H1 (cell line): ENCODE measurements at regions not wholly inside any gene's neighbourhood (a gene's known extent, or its start where the extent isn't known, plus 50 kb on each side); places are given as distances from the start of the nearest gene placed in this dataset.

ENCODE experiments used
- CTCF ChIA-PET: fragments of 300-600 bp; sonication (Branson Sonifier 250); formaldehyde crosslinking; loops from one replicate; lab custom pipeline; 2021; ENCODE audit not compliant: partially characterized antibody; lab: Charles Lee
- POLR2A ChIA-PET: fragments of 300-600 bp; sonication (Branson Sonifier 250); formaldehyde crosslinking; loops from one replicate; lab custom pipeline; 2021; ENCODE audit warnings: inconsistent platforms; ENCODE audit not compliant: partially characterized antibody; lab: Charles Lee
- DNase-seq, 2 experiments: peaks; one replicate each; pipeline versions ENCODE4 v3.0.0 to v3.0.0-alpha.2; 2010 to 2022; ENCODE audit warnings: low spot score in 2 of 2, low read depth in 1 of 2, mixed read lengths in 1 of 2
- FAIRE-seq: peaks from 2 replicates; lab custom pipeline; 2011; peaks lifted over from hg19 to GRCh38; lab: Jason Lieb, UNC
- H2AFZ ChIP-seq: 2 replicates; pipeline ENCODE4 v1.8.1; 2012; ENCODE audit warnings: low read length, inconsistent platforms
- H2AK5ac ChIP-seq: 2 replicates; pipeline ENCODE4 v1.6.1; 2013; ENCODE audit warnings: low read depth, low read length
- H2BK120ac ChIP-seq: replicated peaks from 2 replicates; pipeline ENCODE3; 2013; ENCODE audit warnings: low read depth, low read length, inconsistent platforms
- H2BK12ac ChIP-seq: 2 replicates; pipeline ENCODE4 v1.6.1; 2013; ENCODE audit warnings: low read depth, low read length
- H2BK15ac ChIP-seq: 2 replicates; pipeline ENCODE4 v1.6.1; 2013; ENCODE audit warnings: low read length
- H2BK20ac ChIP-seq: 2 replicates; pipeline ENCODE4 v1.6.1; 2013; ENCODE audit warnings: low read length
- H2BK5ac ChIP-seq: 2 replicates; pipeline ENCODE4 v1.6.1; 2013; ENCODE audit warnings: low read depth, low read length
- H3K14ac ChIP-seq: 2 replicates; pipeline ENCODE4 v1.6.1; 2013; ENCODE audit warnings: inconsistent platforms; ENCODE audit not compliant: insufficient read length
- H3K18ac ChIP-seq: 2 replicates; pipeline ENCODE4 v1.6.1; 2013; ENCODE audit warnings: low read length; ENCODE audit errors: extremely low read depth
- H3K23ac ChIP-seq: 2 replicates; pipeline ENCODE4 v1.6.1; 2013; ENCODE audit warnings: inconsistent platforms; ENCODE audit not compliant: insufficient read length
- H3K23me2 ChIP-seq: 2 replicates; pipeline ENCODE4 v1.6.1; 2013; ENCODE audit warnings: low read depth, low read length
- H3K27ac ChIP-seq: 2 replicates; pipeline ENCODE4 v1.6.1; 2011; ENCODE audit warnings: low read depth, low read length, inconsistent platforms
- H3K27me3 ChIP-seq, 4 experiments: replicated peaks in 1 of 4; 1 replicate in 1 of 4; 2 replicates in 3 of 4; pipeline versions ENCODE4 v1.6.1 to v1.8.1; 2011 to 2013; ENCODE audit warnings: low read length in 3 of 4, mild to moderate bottlenecking in 3 of 4, inconsistent platforms in 2 of 4, mixed read lengths in 2 of 4, moderate library complexity in 1 of 4; ENCODE audit not compliant: control insufficient read depth in 3 of 4, insufficient read depth in 3 of 4; ENCODE audit errors: extremely low read depth in 1 of 4
- H3K36me3 ChIP-seq, 4 experiments: 2 replicates each; pipeline versions ENCODE4 v1.6.1 to v1.8.1; 2011 to 2013; ENCODE audit warnings: mild to moderate bottlenecking in 4 of 4, low read length in 3 of 4, moderate library complexity in 2 of 4, control low read depth in 1 of 4, inconsistent platforms in 1 of 4; ENCODE audit not compliant: insufficient read depth in 4 of 4, control insufficient read depth in 2 of 4
- H3K4ac ChIP-seq: replicated peaks from 2 replicates; pipeline ENCODE3; 2013; ENCODE audit warnings: low read length, low read depth, mixed read lengths, inconsistent platforms; ENCODE audit not compliant: insufficient read length
- H3K4me1 ChIP-seq, 4 experiments: replicated peaks in 1 of 4; 1 replicate in 1 of 4; 2 replicates in 3 of 4; pipeline versions ENCODE4 v1.6.1 to v1.8.1; 2011 to 2013; ENCODE audit warnings: low read length in 3 of 4, inconsistent platforms in 2 of 4, mixed read lengths in 1 of 4; ENCODE audit not compliant: insufficient read depth in 4 of 4, control insufficient read depth in 3 of 4
- H3K4me2 ChIP-seq, 2 experiments: 2 replicates each; pipeline versions ENCODE4 v1.6.1 to v1.8.1; 2011 to 2013; ENCODE audit warnings: low read depth in 2 of 2, low read length in 2 of 2, control low read depth in 1 of 2, inconsistent platforms in 1 of 2, mild to moderate bottlenecking in 1 of 2; ENCODE audit not compliant: insufficient read depth in 1 of 2
- H3K4me3 ChIP-seq, 4 experiments: fragments of 200-600, 300-600 bp in 1 of 4; sonication (generic), shearing (Covaris generic), sonication (Bioruptor Twin) in 1 of 4; 2 replicates each; pipeline versions ENCODE4 v1.5.1 to v1.8.1; 2011 to 2016; ENCODE audit warnings: low read length in 4 of 4, low read depth in 3 of 4, control low read depth in 2 of 4, inconsistent platforms in 2 of 4, mild to moderate bottlenecking in 2 of 4, mixed read lengths in 1 of 4, moderate library complexity in 1 of 4; ENCODE audit not compliant: insufficient read depth in 2 of 4; ENCODE audit errors: extremely low read depth in 1 of 4
- H3K56ac ChIP-seq: replicated peaks from 2 replicates; pipeline ENCODE3; 2013; ENCODE audit warnings: low read depth, mild to moderate bottlenecking, mixed read lengths, low read length, inconsistent platforms; ENCODE audit not compliant: insufficient read length
- H3K79me1 ChIP-seq: 2 replicates; pipeline ENCODE4 v1.6.1; 2013; ENCODE audit warnings: low read depth, low read length, control low read depth
- H3K79me2 ChIP-seq, 2 experiments: 2 replicates each; pipeline versions ENCODE4 v1.6.1 to v1.8.1; 2012 to 2013; ENCODE audit warnings: low read length in 2 of 2, mild to moderate bottlenecking in 2 of 2, inconsistent platforms in 1 of 2; ENCODE audit not compliant: insufficient read depth in 2 of 2, control insufficient read depth in 1 of 2
- H3K9ac ChIP-seq, 4 experiments: replicated peaks in 1 of 4; 1 replicate in 1 of 4; 2 replicates in 3 of 4; pipeline versions ENCODE4 v1.6.1 to v1.8.1; 2011 to 2013; ENCODE audit warnings: low read depth in 3 of 4, low read length in 3 of 4, control low read depth in 2 of 4, mild to moderate bottlenecking in 2 of 4, moderate library complexity in 2 of 4, inconsistent platforms in 1 of 4; ENCODE audit errors: extremely low read depth in 1 of 4
- H3K9me3 ChIP-seq, 2 experiments: 2 replicates each; pipeline versions ENCODE4 v1.6.1 to v1.8.1; 2012 to 2013; ENCODE audit warnings: mild to moderate bottlenecking in 2 of 2, moderate library complexity in 2 of 2, control low read depth in 1 of 2, inconsistent platforms in 1 of 2, low read depth in 1 of 2, low read length in 1 of 2, mixed read lengths in 1 of 2; ENCODE audit not compliant: insufficient read depth in 2 of 2
- H4K20me1 ChIP-seq, 2 experiments: replicated peaks in 1 of 2; 2 replicates each; pipeline versions ENCODE3 to v1.8.1; 2011 to 2013; ENCODE audit warnings: inconsistent platforms in 2 of 2, low read length in 2 of 2, mild to moderate bottlenecking in 1 of 2; ENCODE audit not compliant: insufficient read depth in 2 of 2, control insufficient read depth in 1 of 2
- H4K5ac ChIP-seq: 2 replicates; pipeline ENCODE4 v1.6.1; 2013; ENCODE audit warnings: low read length, low read depth, mixed read lengths, inconsistent platforms; ENCODE audit not compliant: insufficient read length
- H4K8ac ChIP-seq: 2 replicates; pipeline ENCODE4 v1.8.0; 2013; ENCODE audit warnings: mild to moderate bottlenecking, moderate library complexity, low read length, inconsistent platforms; ENCODE audit not compliant: insufficient read depth; ENCODE audit errors: extremely low read depth
- H4K91ac ChIP-seq: replicated peaks from 2 replicates; pipeline ENCODE3; 2013; ENCODE audit warnings: low read length, mixed read lengths, inconsistent platforms; ENCODE audit not compliant: insufficient read length
- ASH2L ChIP-seq: fragments of 200-600, 300-600 bp; sonication (generic); IDR thresholded peaks from one replicate; pipeline ENCODE4 v1.7.1; 2017; ENCODE audit warnings: low read length
- CTCF ChIP-seq, 3 experiments: IDR thresholded peaks; 1 replicate in 2 of 3; 2 replicates in 1 of 3; pipeline versions ENCODE4 v1.5.1 to v1.6.1; 2011; ENCODE audit warnings: low read length in 3 of 3, mild to moderate bottlenecking in 3 of 3, inconsistent platforms in 2 of 3, low read depth in 1 of 3, moderate library complexity in 1 of 3; ENCODE audit not compliant: insufficient read depth in 1 of 3; ENCODE audit errors: control extremely low read depth in 1 of 3
- POU5F1 ChIP-seq: IDR thresholded peaks from 2 replicates; pipeline ENCODE4 v1.6.1; 2011; ENCODE audit warnings: low read depth, mild to moderate bottlenecking, low read length, moderate library complexity
- TAF7 ChIP-seq: optimal IDR thresholded peaks from 2 replicates; pipeline ENCODE3; 2011; ENCODE audit warnings: low read depth, mild to moderate bottlenecking, inconsistent platforms, low read length, moderate library complexity, borderline replicate concordance

- Histone ChIP-seq H3K79me1 (no peaks in the 10 kb centered on the region), H3K4ac (no peak overlapping the region), H3K23me2 (no peaks in the 10 kb centered on the region), H3K9ac (no peak overlapping the region)
- POLR2A ChIA-PET: no interaction called here
- no peak for TF ChIP-seq ASH2L
- no peak for TF ChIP-seq TAF7
- no peak for TF ChIP-seq CTCF (IDR thresholded peaks at IDR 0.05; ENCODE audit: control extremely low read depth in 1 of 3, insufficient read depth in 1 of 3, low read depth in 1 of 3, low read length in 3 of 3)
- no peak for TF ChIP-seq POU5F1
- TF ChIP-seq, all 59 proteins: peak for 0
- DNase-seq: no peak
- no peaks in the 10 kb centered on the region for H3K36me3 ChIP-seq
- H2BK12ac ChIP-seq: no peak overlapping the region
- H4K20me1 ChIP-seq: no peaks in the 10 kb centered on the region
- no peak overlapping the region for H4K5ac ChIP-seq
- no peak overlapping the region for H2BK5ac ChIP-seq
- H2BK15ac ChIP-seq: no peak overlapping the region
- no peak overlapping the region for H3K56ac ChIP-seq
- no peak overlapping the region for H3K23ac ChIP-seq
- H2AK5ac ChIP-seq: no peak overlapping the region
- no peaks in the 10 kb centered on the region for H3K27me3 ChIP-seq
- no peak overlapping the region for H4K91ac ChIP-seq
- peaks cover 0 to 4% (median 0%) of the 10 kb centered on the region in 4 experiments; a peak in 2 of 7 replicates for H3K4me1 ChIP-seq
- no peaks in the 10 kb centered on the region for H3K79me2 ChIP-seq
- no peak overlapping the region for H2AFZ ChIP-seq
- no peak for FAIRE-seq
- no peak overlapping the region for H3K4me2 ChIP-seq
- H3K27ac ChIP-seq: no peak overlapping the region
- no peak overlapping the region for H2BK120ac ChIP-seq
- no peak overlapping the region for H3K14ac ChIP-seq
- no peak overlapping the region for H3K4me3 ChIP-seq
- no peak overlapping the region for H2BK20ac ChIP-seq
- H3K9me3 ChIP-seq: no peaks in the 10 kb centered on the region
- no peak overlapping the region for H3K18ac ChIP-seq
- CTCF ChIA-PET: interaction anchor here (0.6 to 1.2 kb wide), 3 partner anchors 9 to 59 kb away, joined by 3 to 4 read pairs (median 3); no protein-coding TSS in a partner anchor
- no peak overlapping the region for H4K8ac ChIP-seq
Observed at GRCh38 chr4:176539785-176540175, 220.0 kb downstream of the SPCS3 start.
